Epithelial cell of esophagus (primary cell): ENCODE measurements at regions not wholly inside any gene's neighbourhood (a gene's known extent, or its start where the extent isn't known, plus 50 kb on each side); places are given as distances from the start of the nearest gene placed in this dataset.

Experiments
- DNase-seq: peaks from one replicate; pipeline ENCODE4 v3.0.0; 2010; ENCODE audit warnings: low read depth
- H3K4me3 ChIP-seq: 2 replicates; pipeline ENCODE4 v1.5.1; 2011; ENCODE audit warnings: mild to moderate bottlenecking, low read length, control low read depth
- TF ChIP-seq, protein P1 (sequence below): IDR thresholded peaks from 2 replicates; pipeline ENCODE4 v1.5.1; 2011; ENCODE audit warnings: low read depth, mild to moderate bottlenecking, low read length, control low read depth, inconsistent platforms; ENCODE audit not compliant: insufficient read depth; ENCODE audit errors: missing control alignments

DNA sequence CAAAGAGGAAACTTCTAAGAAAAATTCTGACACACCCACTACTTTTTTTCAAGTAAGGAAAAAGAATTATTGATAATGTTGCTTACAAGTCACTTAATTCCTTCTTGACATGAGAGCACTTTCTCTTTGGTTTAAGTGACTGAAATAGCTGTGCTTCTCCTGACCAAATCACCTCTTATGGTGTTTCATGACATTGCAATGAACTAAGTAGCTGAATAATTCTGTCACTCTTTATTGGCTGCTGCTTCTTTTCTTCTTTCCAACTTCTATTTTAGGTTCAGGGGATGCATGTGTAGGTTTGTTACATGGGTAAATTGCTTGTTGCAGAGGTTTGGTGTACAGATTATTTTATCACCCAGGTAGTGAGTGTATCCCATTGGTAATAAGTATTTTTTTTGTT lies 447.6 kb upstream of the NETO1 start:
- no peak overlapping the region for H3K4me3 ChIP-seq
- TF ChIP-seq, protein P1, sequence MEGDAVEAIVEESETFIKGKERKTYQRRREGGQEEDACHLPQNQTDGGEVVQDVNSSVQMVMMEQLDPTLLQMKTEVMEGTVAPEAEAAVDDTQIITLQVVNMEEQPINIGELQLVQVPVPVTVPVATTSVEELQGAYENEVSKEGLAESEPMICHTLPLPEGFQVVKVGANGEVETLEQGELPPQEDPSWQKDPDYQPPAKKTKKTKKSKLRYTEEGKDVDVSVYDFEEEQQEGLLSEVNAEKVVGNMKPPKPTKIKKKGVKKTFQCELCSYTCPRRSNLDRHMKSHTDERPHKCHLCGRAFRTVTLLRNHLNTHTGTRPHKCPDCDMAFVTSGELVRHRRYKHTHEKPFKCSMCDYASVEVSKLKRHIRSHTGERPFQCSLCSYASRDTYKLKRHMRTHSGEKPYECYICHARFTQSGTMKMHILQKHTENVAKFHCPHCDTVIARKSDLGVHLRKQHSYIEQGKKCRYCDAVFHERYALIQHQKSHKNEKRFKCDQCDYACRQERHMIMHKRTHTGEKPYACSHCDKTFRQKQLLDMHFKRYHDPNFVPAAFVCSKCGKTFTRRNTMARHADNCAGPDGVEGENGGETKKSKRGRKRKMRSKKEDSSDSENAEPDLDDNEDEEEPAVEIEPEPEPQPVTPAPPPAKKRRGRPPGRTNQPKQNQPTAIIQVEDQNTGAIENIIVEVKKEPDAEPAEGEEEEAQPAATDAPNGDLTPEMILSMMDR = no peak
- DNase-seq = no peak

DNA sequence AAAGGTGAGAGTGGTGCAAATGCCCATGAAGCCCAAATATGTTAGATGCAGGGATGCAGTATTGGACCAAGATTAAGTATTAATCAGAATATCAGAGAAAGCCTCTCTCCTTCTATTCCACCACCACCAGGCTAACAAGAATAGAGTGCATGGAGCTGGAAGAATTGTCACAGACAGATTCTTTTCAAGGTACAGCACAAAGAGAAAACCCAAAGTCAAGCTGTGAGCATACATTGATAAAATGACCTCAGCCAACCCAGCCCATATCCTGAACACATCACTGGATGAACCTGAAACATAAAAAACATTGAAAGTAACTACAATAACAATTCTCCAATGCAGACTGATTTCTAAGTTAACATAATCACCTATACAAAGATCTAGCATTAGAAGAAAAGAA lies 445.7 kb upstream of the NETO1 start:
- H3K4me3 ChIP-seq = no peak overlapping the region
- TF ChIP-seq, protein P1 = no peak
- no peak for DNase-seq

GRCh38 chr18:73296686-73297085 lies 428.9 kb upstream of the NETO1 start:
- H3K4me3 ChIP-seq = no peak overlapping the region
- TF ChIP-seq, protein P1 = no peak
- DNase-seq = peak; percentile 50

GRCh38 chr18:73292156-73292555 lies 424.4 kb upstream of the NETO1 start:
- H3K4me3 ChIP-seq = no peak overlapping the region
- DNase-seq = no peak
- TF ChIP-seq, protein P1 = no peak

GRCh38 chr18:73288813-73289212 lies 421.0 kb upstream of the NETO1 start:
- peak; percentile 45 for DNase-seq
- no peak overlapping the region for H3K4me3 ChIP-seq
- TF ChIP-seq, protein P1 = no peak

DNA sequence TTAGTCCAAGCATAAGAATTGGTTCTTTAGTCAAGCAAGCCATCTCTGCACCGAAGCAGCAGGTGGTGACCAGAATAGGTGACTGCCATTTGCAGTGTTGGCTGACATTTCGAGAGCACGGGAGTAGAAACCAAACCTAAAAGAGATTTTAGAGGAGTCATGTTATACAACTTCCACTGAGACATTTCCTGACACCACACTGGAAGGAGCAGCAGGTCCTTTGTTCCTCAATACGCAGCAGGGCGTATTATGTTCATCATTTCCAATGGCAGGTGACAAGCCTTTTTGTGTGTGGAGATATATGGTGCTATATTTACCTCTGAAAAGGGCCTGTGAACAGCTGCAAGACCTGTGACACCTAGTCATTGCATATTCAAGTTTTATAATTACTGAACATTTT lies 418.8 kb upstream of the NETO1 start:
- TF ChIP-seq, protein P1 = no peak
- no peak for DNase-seq
- H3K4me3 ChIP-seq = no peak overlapping the region

DNA sequence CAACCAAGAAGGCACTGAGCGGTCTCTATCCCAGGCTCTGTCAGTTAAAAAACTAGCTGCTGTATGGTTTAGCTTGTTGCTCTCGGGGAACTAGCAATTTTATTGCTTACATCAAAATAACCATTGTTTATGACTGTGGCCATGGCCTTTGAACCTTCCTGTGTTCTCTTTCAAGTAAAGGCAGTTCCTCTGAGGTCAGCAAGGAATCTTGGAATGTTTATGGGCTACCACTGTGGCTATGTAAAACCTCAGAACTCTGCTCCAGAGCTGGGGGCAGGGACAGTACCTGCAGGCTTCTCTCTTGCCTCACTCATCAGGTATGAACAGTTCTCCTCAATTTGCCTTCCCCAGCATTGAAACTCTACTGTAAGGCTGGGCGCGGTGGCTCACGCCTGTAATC lies 416.0 kb upstream of the NETO1 start:
- DNase-seq = no peak
- TF ChIP-seq, protein P1 = no peak
- H3K4me3 ChIP-seq = no peak overlapping the region
